Mucosa of stomach (tissue), 1 donor: ENCODE measurements at regions not wholly inside any gene's neighbourhood (a gene's known extent, or its start where the extent isn't known, plus 50 kb on each side); places are given as distances from the start of the nearest gene placed in this dataset.

Experiments
- H3K27me3 ChIP-seq: one replicate; pipeline ENCODE4 v1.7.0; 2013; ENCODE audit warnings: mild to moderate bottlenecking, low read length; ENCODE audit not compliant: control insufficient read depth, insufficient read depth
- H3K36me3 ChIP-seq: one replicate; pipeline ENCODE4 v1.7.0; 2013; ENCODE audit warnings: low read length; ENCODE audit not compliant: control insufficient read depth, insufficient read depth
- H3K4me1 ChIP-seq: one replicate; pipeline ENCODE4 v1.7.0; 2013; ENCODE audit warnings: mild to moderate bottlenecking, low read length; ENCODE audit not compliant: control insufficient read depth, insufficient read depth
- H3K4me3 ChIP-seq: one replicate; pipeline ENCODE4 v1.7.0; 2013; ENCODE audit warnings: low read length
- H3K9ac ChIP-seq: one replicate; pipeline ENCODE4 v1.7.0; 2013; ENCODE audit warnings: mild to moderate bottlenecking, low read length, moderate library complexity
- H3K9me3 ChIP-seq: one replicate; pipeline ENCODE4 v1.7.0; 2013; ENCODE audit warnings: mild to moderate bottlenecking, low read length, moderate library complexity; ENCODE audit not compliant: control insufficient read depth
- donor health status: Pancreatic carcinoma.

DNA sequence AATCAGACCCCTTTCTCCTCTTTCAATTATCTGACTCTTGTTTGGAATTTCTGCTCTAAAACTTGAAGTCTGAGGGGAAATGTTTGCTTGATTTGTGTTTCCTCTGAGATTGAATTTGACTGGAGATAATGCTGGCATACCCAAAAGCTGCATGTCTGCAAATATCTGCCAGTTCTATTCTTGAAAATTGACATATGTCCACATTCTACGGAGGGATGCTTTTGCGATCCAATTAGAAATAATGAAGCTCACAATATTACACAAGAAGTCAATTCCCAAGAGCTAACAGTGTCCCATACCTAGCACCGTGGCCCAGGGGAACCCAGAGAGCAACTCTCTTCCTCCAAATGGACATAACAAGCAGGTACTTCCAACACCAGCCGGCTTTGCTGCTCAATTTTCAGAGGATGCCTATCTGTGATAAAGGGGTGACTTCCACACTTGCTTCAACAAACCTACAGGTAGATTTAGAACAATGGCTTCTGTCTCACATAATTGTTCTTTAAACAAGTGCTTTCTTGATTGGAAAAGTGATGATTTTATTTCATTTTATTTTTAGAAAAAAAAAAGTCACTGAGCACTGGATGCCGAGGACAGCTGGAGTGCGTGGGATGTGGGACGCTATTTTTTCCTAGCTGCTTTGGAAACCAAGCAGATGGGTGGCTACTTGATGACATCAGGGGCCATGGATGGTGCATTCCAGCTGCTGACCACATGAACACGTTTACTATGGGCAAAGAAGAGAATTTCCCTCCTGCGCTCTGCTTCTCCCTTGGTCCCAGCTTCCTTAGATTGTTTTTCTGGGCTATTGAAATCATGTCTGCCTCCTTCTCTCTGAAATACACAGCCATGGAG lies 488.9 kb downstream of the RNF144A start:
- Histone ChIP-seq H3K27me3 (no peaks in the 10 kb centered on the region), H3K36me3 (no peaks in the 10 kb centered on the region), H3K4me1 (no peaks in the 10 kb centered on the region), H3K9ac (no peak overlapping the region), H3K4me3 (no peak overlapping the region), H3K9me3 (no peaks in the 10 kb centered on the region)

DNA sequence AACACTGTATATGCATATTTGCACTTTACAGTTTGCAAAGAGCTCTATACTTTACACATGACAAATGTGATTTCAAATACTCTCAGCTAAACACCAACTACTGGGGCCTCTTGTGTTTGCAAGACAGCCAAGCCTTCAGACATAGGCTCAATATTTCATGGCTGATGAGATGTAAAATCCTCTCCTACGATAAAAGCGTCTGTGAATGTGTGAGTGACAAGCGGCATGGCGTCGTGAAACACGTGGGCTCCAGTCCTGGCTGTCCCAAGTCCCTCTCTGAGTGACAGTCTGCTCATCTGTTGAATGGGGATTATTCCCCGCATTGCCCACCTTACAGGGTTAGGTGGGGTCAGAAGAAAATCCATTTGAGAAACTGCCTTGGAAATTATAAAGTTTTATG lies 489.8 kb downstream of the RNF144A start:
- no peak overlapping the region for H3K9ac ChIP-seq
- no peaks in the 10 kb centered on the region for H3K27me3 ChIP-seq
- H3K36me3 ChIP-seq = no peaks in the 10 kb centered on the region
- H3K4me1 ChIP-seq = no peaks in the 10 kb centered on the region
- no peak overlapping the region for H3K4me3 ChIP-seq
- no peaks in the 10 kb centered on the region for H3K9me3 ChIP-seq

DNA sequence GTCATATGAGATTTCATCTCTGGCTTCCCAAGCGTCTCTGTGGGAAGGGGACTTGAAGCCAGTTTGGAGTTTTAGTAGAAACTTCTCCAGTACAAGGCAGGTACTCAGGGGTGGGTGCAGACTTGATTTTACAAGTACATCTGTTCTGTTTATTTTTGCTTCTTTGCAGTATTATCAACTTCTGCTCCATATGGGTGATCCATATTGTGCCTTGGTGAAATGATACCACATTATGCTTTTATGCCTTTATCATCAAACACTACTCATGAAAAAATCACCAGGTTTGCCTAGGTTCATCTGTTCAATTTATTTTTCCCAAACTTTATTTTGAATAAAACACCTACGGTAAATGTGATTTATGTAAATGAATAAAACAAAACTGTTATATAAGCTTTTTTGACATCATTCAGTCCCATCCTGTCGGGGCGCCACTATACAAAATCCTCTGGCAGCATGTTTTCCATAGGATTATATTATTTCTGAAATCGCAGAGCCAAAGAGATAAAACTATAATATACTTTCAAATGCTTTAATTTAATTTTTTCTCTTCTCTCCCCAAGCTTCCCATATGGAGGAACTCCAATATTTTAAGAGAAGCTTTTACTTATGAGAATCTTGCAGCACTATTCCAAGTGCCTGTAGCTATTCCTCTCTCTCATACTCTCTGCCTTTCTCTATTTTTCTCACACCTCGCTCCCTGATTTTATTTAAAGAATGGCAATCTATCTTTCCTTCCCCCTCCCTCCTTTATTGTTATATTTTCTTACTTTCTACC lies 490.9 kb downstream of the RNF144A start:
- Histone ChIP-seq H3K9ac (no peak overlapping the region), H3K27me3 (no peaks in the 10 kb centered on the region), H3K4me1 (no peaks in the 10 kb centered on the region), H3K4me3 (no peak overlapping the region), H3K36me3 (no peaks in the 10 kb centered on the region), H3K9me3 (no peaks in the 10 kb centered on the region)

DNA sequence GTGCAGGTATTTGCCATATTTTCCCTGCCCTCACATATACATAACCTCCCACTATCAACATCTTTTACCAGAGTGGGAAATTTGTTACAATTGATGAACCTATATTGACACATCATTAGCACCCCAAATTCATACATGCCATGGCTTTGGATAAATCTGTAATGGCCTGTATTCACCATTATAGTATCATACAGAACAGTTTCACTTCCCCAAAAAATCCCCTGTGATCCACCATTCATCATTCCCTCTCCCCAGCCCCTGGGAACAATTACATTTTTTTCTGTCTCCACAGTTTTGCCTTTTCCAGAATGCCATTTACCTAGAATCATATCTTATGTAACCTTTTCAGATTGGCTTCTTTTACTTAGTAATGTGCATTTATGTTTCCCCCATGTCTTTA lies 494.5 kb downstream of the RNF144A start:
- Histone ChIP-seq H3K9me3 (no peaks in the 10 kb centered on the region), H3K4me3 (no peak overlapping the region), H3K36me3 (no peaks in the 10 kb centered on the region), H3K9ac (no peak overlapping the region), H3K4me1 (no peaks in the 10 kb centered on the region), H3K27me3 (no peaks in the 10 kb centered on the region)

DNA sequence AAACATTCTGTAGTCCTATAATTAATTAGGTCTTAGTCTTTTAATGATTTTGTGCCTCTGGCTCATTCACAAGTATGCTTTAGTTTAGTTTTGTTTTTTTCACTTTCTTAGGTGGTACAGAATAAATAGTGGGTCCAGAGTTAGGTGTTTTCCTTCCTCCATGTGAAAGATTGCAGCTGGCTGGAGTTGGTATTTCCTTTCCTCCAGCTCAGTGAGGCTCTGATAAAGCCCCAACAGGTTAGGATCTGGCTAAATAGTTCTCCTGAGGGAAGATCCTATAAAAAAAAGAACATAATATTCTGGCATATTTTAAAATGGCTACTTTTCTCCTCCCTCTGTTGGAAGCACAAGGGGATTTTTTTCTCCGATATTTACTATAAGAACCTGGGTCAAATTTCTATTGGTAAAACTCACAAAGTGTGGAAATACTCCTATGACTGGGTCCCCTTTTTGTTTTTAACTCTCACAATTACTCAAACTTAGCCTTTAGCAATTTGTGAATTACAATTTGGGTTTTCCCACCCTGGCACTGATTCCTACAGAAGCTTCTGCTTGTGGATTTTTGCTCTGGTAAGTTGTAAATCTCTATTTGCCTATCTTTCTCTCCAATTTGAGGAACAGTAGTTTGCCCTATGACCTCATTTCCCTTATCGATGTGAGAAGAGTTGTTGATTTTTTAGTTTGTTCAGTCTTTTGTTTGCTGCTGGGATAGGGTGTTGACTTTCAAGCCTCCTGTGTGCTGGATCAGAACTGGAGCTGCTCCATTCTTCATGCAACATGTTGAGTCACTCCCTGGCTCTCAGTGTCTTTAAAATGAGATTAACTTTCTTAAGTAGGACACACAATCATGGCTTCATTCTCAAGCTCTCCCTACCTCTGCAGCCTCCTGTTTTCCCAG lies 500.9 kb downstream of the RNF144A start:
- H3K9ac ChIP-seq = no peak overlapping the region
- H3K27me3 ChIP-seq = peaks cover 8% of the 10 kb centered on the region
- no peak overlapping the region for H3K4me3 ChIP-seq
- H3K9me3 ChIP-seq = no peaks in the 10 kb centered on the region
- H3K36me3 ChIP-seq = no peaks in the 10 kb centered on the region
- H3K4me1 ChIP-seq = no peaks in the 10 kb centered on the region

DNA sequence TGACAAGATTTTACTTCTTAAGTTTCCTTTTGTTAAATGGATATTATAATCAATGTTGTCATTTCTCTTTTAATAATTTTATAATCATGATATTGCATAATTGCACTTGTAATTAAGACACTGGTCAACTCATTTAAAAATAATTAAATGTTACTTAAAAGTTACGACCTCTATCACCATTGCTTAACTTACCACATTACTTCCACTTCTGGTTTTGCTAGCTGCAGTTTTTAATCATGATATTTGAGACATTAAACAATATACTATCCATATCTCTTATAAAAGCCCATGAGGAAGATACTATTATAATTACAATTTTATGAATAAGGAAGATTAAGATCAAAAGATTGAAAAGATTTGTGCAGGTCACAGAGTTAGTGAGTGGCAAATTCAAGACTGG lies 502.0 kb downstream of the RNF144A start:
- Histone ChIP-seq H3K36me3 (no peaks in the 10 kb centered on the region), H3K9me3 (no peaks in the 10 kb centered on the region), H3K9ac (no peak overlapping the region), H3K4me3 (no peak overlapping the region), H3K27me3 (peaks cover 8% of the 10 kb centered on the region), H3K4me1 (no peaks in the 10 kb centered on the region)

DNA sequence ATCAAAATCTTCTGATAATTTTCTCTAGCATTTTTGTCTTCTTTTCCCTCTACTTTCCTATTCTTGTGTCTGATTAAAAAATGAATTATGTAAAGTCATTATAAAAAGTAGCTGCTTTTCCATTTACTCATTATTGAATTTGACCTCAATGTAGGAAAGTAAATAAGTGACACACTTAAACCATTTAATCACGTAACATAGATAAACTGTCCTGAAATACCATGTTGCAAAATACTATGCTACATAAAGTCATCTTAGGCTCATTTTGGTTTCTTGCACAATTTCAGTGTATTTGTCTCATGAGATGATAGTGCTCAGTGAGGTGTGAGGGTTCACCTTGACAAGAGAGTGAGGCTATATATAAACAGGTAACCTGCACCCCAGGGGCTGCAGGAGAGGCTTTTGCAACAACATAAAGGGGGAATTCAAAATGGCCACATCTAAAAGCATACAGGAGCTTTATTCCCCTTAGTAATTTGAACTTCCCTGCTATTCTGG lies 502.7 kb downstream of the RNF144A start:
- peaks cover 8% of the 10 kb centered on the region for H3K27me3 ChIP-seq

DNA sequence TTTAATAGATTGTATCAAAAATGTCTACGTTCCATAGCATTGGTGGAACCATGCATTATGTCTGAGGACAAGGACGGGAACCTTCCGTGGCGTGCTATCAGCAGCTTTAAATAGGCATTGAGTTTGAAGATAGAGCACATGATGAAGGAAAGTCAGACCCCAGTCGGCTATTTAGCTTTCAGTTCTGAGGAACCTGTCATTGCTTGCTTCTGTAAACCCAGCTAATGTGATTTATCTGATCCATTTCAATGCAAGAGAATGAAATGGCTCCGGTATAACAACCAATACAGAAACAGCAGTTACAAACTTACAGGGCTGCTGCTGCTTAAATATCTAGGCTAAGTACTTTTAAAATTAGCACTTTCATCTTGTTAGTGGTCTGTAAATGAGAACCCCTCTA lies 503.3 kb downstream of the RNF144A start:
- Histone ChIP-seq H3K9ac (no peak overlapping the region), H3K4me1 (no peaks in the 10 kb centered on the region), H3K36me3 (no peaks in the 10 kb centered on the region), H3K4me3 (no peak overlapping the region), H3K27me3 (peaks cover 8% of the 10 kb centered on the region), H3K9me3 (no peaks in the 10 kb centered on the region)

More for the DNA sequence above, 502.7 kb downstream of the RNF144A start:
- Histone ChIP-seq H3K4me1 (no peaks in the 10 kb centered on the region), H3K9ac (no peak overlapping the region), H3K36me3 (no peaks in the 10 kb centered on the region), H3K9me3 (no peaks in the 10 kb centered on the region), H3K4me3 (no peak overlapping the region)

DNA sequence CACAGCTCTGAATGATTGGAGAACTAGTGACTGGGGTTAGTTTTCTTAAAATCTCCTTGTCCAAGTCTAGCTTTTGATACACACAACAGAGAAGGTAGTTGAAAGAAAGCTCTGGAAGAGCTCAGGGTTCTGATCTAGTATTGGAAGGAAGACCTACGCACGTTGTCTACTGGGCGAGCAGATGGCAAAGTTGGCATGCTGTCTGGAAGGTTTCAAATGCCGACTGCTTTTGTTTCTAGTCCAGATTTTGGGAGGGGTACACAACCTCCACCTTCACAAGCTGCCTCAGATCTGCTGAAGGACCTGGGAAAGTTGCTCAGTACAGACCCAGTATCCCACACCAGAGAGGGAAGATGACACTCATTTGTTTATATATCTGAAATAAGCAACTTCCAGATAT lies 507.3 kb downstream of the RNF144A start:
- no peaks in the 10 kb centered on the region for H3K36me3 ChIP-seq
- H3K9me3 ChIP-seq = no peaks in the 10 kb centered on the region
- peaks cover 10% of the 10 kb centered on the region for H3K27me3 ChIP-seq
- H3K9ac ChIP-seq = no peak overlapping the region
- no peaks in the 10 kb centered on the region for H3K4me1 ChIP-seq
- no peak overlapping the region for H3K4me3 ChIP-seq

DNA sequence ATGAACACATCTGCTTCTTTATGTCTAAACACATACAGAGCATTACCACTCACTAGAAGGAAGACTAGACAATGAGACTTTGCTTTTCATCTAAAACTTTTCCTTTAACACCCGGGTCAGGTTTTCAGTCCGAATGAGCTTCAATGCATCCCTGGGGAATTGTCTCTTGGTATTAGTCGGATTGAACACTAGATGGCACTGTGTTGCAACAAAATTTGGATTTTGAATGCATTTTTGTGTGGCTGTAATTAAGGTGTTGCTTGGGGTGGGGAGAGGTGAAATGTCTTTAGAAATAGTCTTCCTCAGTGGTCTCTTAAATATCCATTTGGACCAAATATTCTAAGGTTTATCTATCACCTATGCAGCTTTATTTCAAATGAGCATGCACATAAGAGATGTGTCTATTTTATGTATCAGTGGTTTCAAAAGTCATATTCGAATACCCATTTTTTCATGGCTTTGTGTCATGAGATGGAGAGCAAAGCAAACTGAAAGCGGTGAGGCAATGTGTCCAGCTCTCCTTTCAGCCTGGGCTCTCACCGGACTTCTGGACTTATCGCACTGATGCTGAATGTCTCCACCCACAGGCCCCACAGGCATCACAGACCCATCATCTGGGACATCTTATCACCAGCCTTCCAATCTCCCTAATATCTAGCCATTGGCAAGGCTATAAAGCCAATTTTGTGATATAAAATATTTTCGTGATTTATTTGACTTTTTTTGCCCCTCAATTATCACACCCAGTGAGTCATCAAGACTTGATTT lies 510.3 kb downstream of the RNF144A start:
- H3K27me3 ChIP-seq = peaks cover 13% of the 10 kb centered on the region
- no peaks in the 10 kb centered on the region for H3K36me3 ChIP-seq
- H3K4me1 ChIP-seq = no peaks in the 10 kb centered on the region

More for the DNA sequence above, 510.3 kb downstream of the RNF144A start:
- H3K9me3 ChIP-seq = no peaks in the 10 kb centered on the region
- no peak overlapping the region for H3K4me3 ChIP-seq
- no peak overlapping the region for H3K9ac ChIP-seq
